ENCODE measurements at regions not wholly inside any gene's neighbourhood (a gene's known extent, or its start where the extent isn't known, plus 50 kb on each side); places are given as distances from the start of the nearest gene placed in this dataset.
"Not testable (repeated sequence)": the region's sequence is repeated elsewhere in the genome, so short reads cannot be mapped to it uniquely, and the experiment has no call there.

GRCh38 chr6:60643870-60644269 is 1642.2 kb downstream of the KHDRBS2 start:
- TF ChIP-seq JUND (IDR thresholded peaks at IDR 0.05; ENCODE audit: low read depth), result no peak
- in situ Hi-C loops (cut with HindIII; ENCODE audit: low pct_unique_long_range_greater_than_20kb, low sequenced_read_pairs), result no loop called here
- no peak for DNase-seq (ENCODE audit: low read depth in 1 of 2, low spot score in 1 of 2)

GRCh38 chr6:60639185-60639584 is 1646.8 kb downstream of the KHDRBS2 start:
- in situ Hi-C loops (cut with HindIII; ENCODE audit: low pct_unique_long_range_greater_than_20kb, low sequenced_read_pairs); DNase-seq (ENCODE audit: low read depth in 1 of 2, low spot score in 1 of 2): not testable (repeated sequence)
